Activated CD4-positive, alpha-beta T cell treated with anti-CD3 and anti-CD28 coated beads, Interleukin-2, amount 10 ng/mL, durations not matched to agents 24 days and 14 days (primary cell): ENCODE measurements at regions not wholly inside any gene's neighbourhood (a gene's known extent, or its start where the extent isn't known, plus 50 kb on each side); places are given as distances from the start of the nearest gene placed in this dataset.

Experiments used
- DNase-seq: peaks from one replicate; pipeline ENCODE4 v3.0.0; 2022
- H3K27ac Mint-ChIP-seq: one replicate; pipeline ENCODE4 v1.8.0; 2022; ENCODE audit warnings: mild to moderate bottlenecking, mixed read lengths
- H3K27me3 Mint-ChIP-seq: one replicate; pipeline ENCODE4 v1.8.0; 2022; ENCODE audit warnings: mixed read lengths
- H3K36me3 Mint-ChIP-seq: one replicate; pipeline ENCODE4 v1.8.0; 2022; ENCODE audit warnings: low read depth, mild to moderate bottlenecking, mixed read lengths
- H3K4me1 Mint-ChIP-seq: one replicate; pipeline ENCODE4 v1.8.0; 2021; ENCODE audit warnings: mixed read lengths
- H3K4me3 Mint-ChIP-seq: one replicate; pipeline ENCODE4 v1.8.0; 2022; ENCODE audit warnings: mild to moderate bottlenecking, moderate library complexity, mixed read lengths
- H3K9me3 Mint-ChIP-seq: one replicate; pipeline ENCODE4 v1.8.0; 2021; ENCODE audit warnings: mixed read lengths
- intact Hi-C: fragments of 100-400 bp; cut with micrococcal nuclease; formaldehyde crosslinking; loops from one replicate; pipeline ENCODE4 v1.15.1; 2023

GRCh38 chr10:53005612-53006345 is 233.2 kb upstream of the MBL2 start:
- Mint-ChIP-seq H3K4me3 (no peak overlapping the region), H3K27ac (no peak overlapping the region), H3K36me3 (no peaks in the 10 kb centered on the region), H3K9me3 (peaks cover 3% of the 10 kb centered on the region), H3K4me1 (no peaks in the 10 kb centered on the region), H3K27me3 (no peaks in the 10 kb centered on the region)
- DNase-seq: no peak
- intact Hi-C loops: no loop called here

GRCh38 chr10:53003094-53003493 is 230.5 kb upstream of the MBL2 start:
- no peaks in the 10 kb centered on the region for H3K4me1 Mint-ChIP-seq
- H3K9me3 Mint-ChIP-seq: no peaks in the 10 kb centered on the region
- DNase-seq: no peak
- no peaks in the 10 kb centered on the region for H3K27me3 Mint-ChIP-seq
- H3K4me3 Mint-ChIP-seq: no peak overlapping the region
- intact Hi-C loops: no loop called here
- no peaks in the 10 kb centered on the region for H3K36me3 Mint-ChIP-seq
- no peak overlapping the region for H3K27ac Mint-ChIP-seq

GRCh38 chr10:52999681-53000080 is 227.1 kb upstream of the MBL2 start:
- intact Hi-C loops: no loop called here
- peaks cover 4% of the 10 kb centered on the region for H3K9me3 Mint-ChIP-seq
- H3K36me3 Mint-ChIP-seq: no peaks in the 10 kb centered on the region

GRCh38 chr10:52999258-52999657 is 226.7 kb upstream of the MBL2 start:
- H3K36me3 Mint-ChIP-seq: no peaks in the 10 kb centered on the region
- no peak overlapping the region for H3K27ac Mint-ChIP-seq
- intact Hi-C loops: no loop called here
- no peak for DNase-seq
- H3K27me3 Mint-ChIP-seq: no peaks in the 10 kb centered on the region
- peaks cover 4% of the 10 kb centered on the region for H3K9me3 Mint-ChIP-seq
- H3K4me3 Mint-ChIP-seq: no peak overlapping the region
- no peaks in the 10 kb centered on the region for H3K4me1 Mint-ChIP-seq

More at GRCh38 chr10:52999681-53000080, 227.1 kb upstream of the MBL2 start:
- no peak for DNase-seq
- H3K4me1 Mint-ChIP-seq: no peaks in the 10 kb centered on the region
- H3K27ac Mint-ChIP-seq: no peak overlapping the region
- no peaks in the 10 kb centered on the region for H3K27me3 Mint-ChIP-seq
- H3K4me3 Mint-ChIP-seq: no peak overlapping the region

- Mint-ChIP-seq H3K4me3 (no peak overlapping the region), H3K9me3 (peaks cover 4% of the 10 kb centered on the region), H3K4me1 (no peaks in the 10 kb centered on the region), H3K27me3 (no peaks in the 10 kb centered on the region), H3K36me3 (no peaks in the 10 kb centered on the region), H3K27ac (no peak overlapping the region)
- no peak for DNase-seq
- intact Hi-C loops: no loop called here
Measured at GRCh38 chr10:52997007-52997406, 224.4 kb upstream of the MBL2 start.

GRCh38 chr10:52994370-52994769 is 221.8 kb upstream of the MBL2 start:
- no peak overlapping the region for H3K27ac Mint-ChIP-seq
- no peak for DNase-seq
- intact Hi-C loops: no loop called here
- H3K4me1 Mint-ChIP-seq: no peaks in the 10 kb centered on the region
- no peaks in the 10 kb centered on the region for H3K27me3 Mint-ChIP-seq
- H3K36me3 Mint-ChIP-seq: no peaks in the 10 kb centered on the region
- H3K9me3 Mint-ChIP-seq: peaks cover 4% of the 10 kb centered on the region
- no peak overlapping the region for H3K4me3 Mint-ChIP-seq

GRCh38 chr10:52993109-52993508 is 220.5 kb upstream of the MBL2 start:
- Mint-ChIP-seq H3K4me3 (no peak overlapping the region), H3K27ac (no peak overlapping the region), H3K9me3 (peaks cover 4% of the 10 kb centered on the region), H3K27me3 (no peaks in the 10 kb centered on the region), H3K4me1 (no peaks in the 10 kb centered on the region), H3K36me3 (no peaks in the 10 kb centered on the region)
- intact Hi-C loops: no loop called here
- no peak for DNase-seq

- Mint-ChIP-seq H3K4me1 (no peaks in the 10 kb centered on the region), H3K4me3 (no peak overlapping the region), H3K27me3 (no peaks in the 10 kb centered on the region), H3K9me3 (peaks cover 4% of the 10 kb centered on the region), H3K36me3 (no peaks in the 10 kb centered on the region), H3K27ac (no peak overlapping the region)
- intact Hi-C loops: no loop called here
- no peak for DNase-seq
Measured at GRCh38 chr10:52992567-52992966, 220.0 kb upstream of the MBL2 start.

- Mint-ChIP-seq H3K27ac (no peak overlapping the region), H3K27me3 (no peaks in the 10 kb centered on the region), H3K4me1 (no peaks in the 10 kb centered on the region), H3K4me3 (no peak overlapping the region), H3K36me3 (no peaks in the 10 kb centered on the region), H3K9me3 (no peaks in the 10 kb centered on the region)
- intact Hi-C loops: no loop called here
- DNase-seq: no peak
Measured at GRCh38 chr10:52988923-52989322, 216.3 kb upstream of the MBL2 start.

- Mint-ChIP-seq H3K36me3 (no peaks in the 10 kb centered on the region), H3K4me3 (no peak overlapping the region), H3K9me3 (no peaks in the 10 kb centered on the region), H3K27ac (no peak overlapping the region), H3K4me1 (no peaks in the 10 kb centered on the region), H3K27me3 (no peaks in the 10 kb centered on the region)
- intact Hi-C loops: no loop called here
- no peak for DNase-seq
Measured at GRCh38 chr10:52986125-52986524, 213.5 kb upstream of the MBL2 start.

- Mint-ChIP-seq H3K36me3 (no peaks in the 10 kb centered on the region), H3K4me1 (no peaks in the 10 kb centered on the region), H3K9me3 (no peaks in the 10 kb centered on the region), H3K27ac (no peak overlapping the region), H3K27me3 (no peaks in the 10 kb centered on the region), H3K4me3 (no peak overlapping the region)
- intact Hi-C loops: no loop called here
- no peak for DNase-seq
Measured at GRCh38 chr10:52984169-52984568, 211.6 kb upstream of the MBL2 start.

GRCh38 chr10:52979295-52979990 is 206.9 kb upstream of the MBL2 start:
- H3K4me1 Mint-ChIP-seq: no peaks in the 10 kb centered on the region
- H3K4me3 Mint-ChIP-seq: no peak overlapping the region
- no peak overlapping the region for H3K27ac Mint-ChIP-seq
- no peak for DNase-seq
- H3K36me3 Mint-ChIP-seq: no peaks in the 10 kb centered on the region
- no peaks in the 10 kb centered on the region for H3K27me3 Mint-ChIP-seq
- no peaks in the 10 kb centered on the region for H3K9me3 Mint-ChIP-seq
- intact Hi-C loops: no loop called here

- Mint-ChIP-seq H3K27ac (no peak overlapping the region), H3K4me3 (no peak overlapping the region), H3K9me3 (no peaks in the 10 kb centered on the region), H3K36me3 (no peaks in the 10 kb centered on the region), H3K27me3 (no peaks in the 10 kb centered on the region), H3K4me1 (no peaks in the 10 kb centered on the region)
- DNase-seq: no peak
- intact Hi-C loops: no loop called here
Measured at GRCh38 chr10:52977581-52977980, 205.0 kb upstream of the MBL2 start.

GRCh38 chr10:52967806-52968795 is 195.5 kb upstream of the MBL2 start:
- Mint-ChIP-seq H3K27ac (no peak overlapping the region), H3K9me3 (no peaks in the 10 kb centered on the region), H3K36me3 (no peaks in the 10 kb centered on the region), H3K27me3 (no peaks in the 10 kb centered on the region), H3K4me3 (no peak overlapping the region), H3K4me1 (no peaks in the 10 kb centered on the region)
- DNase-seq: no peak
- intact Hi-C loops: no loop called here
